Transverse colon (tissue), 4 donors: ENCODE measurements at regions not wholly inside any gene's neighbourhood (a gene's known extent, or its start where the extent isn't known, plus 50 kb on each side); places are given as distances from the start of the nearest gene placed in this dataset.

Source experiments
- DNase-seq: peaks from one replicate; pipeline ENCODE4 v3.0.0-alpha.2; 2019
- H3K27ac ChIP-seq, 4 donors: fragments of 200-600 bp; sonication (generic); 2 replicates each; pipeline ENCODE4 v1.5.1; 2016 to 2018; ENCODE audit warnings: inconsistent platforms in 4 of 4
- H3K27me3 ChIP-seq: fragments of 200-600 bp; sonication (generic); 2 replicates; pipeline ENCODE4 v1.5.1; 2017; ENCODE audit warnings: inconsistent platforms
- H3K36me3 ChIP-seq, 4 donors: fragments of 200-600 bp; sonication (generic); 2 replicates each; pipeline ENCODE4 v1.5.1; 2017 to 2019; ENCODE audit warnings: inconsistent platforms in 4 of 4
- H3K4me1 ChIP-seq, 4 donors: fragments of 200-600 bp; sonication (generic); 2 replicates each; pipeline ENCODE4 v1.5.1; 2017 to 2020; ENCODE audit warnings: inconsistent platforms in 4 of 4
- H3K4me3 ChIP-seq, 4 donors: fragments of 200-600 bp; sonication (generic); 1 replicate in 1 of 4; 2 replicates in 3 of 4; pipeline versions ENCODE4 v1.5.1 to v1.6.1; 2017 to 2019; ENCODE audit warnings: inconsistent platforms in 4 of 4
- H3K9me3 ChIP-seq, 2 donors: fragments of 200-600 bp; sonication (generic); 2 replicates each; pipeline ENCODE4 v1.5.1; 2017 to 2019; ENCODE audit warnings: inconsistent platforms in 2 of 2
- EP300 ChIP-seq: sonication (generic); formaldehyde crosslinking; IDR thresholded peaks from one replicate; pipeline ENCODE4 v1.6.1; 2017; ENCODE audit warnings: antibody characterized with exemption, low read depth
- POLR2A ChIP-seq: fragments of 450-650 bp; IDR thresholded peaks from one replicate; pipeline ENCODE4 v1.6.1; 2016; ENCODE audit warnings: antibody characterized with exemption, mild to moderate bottlenecking, moderate library complexity
- POLR2AphosphoS5 ChIP-seq, 3 donors: sonication (generic); formaldehyde crosslinking; IDR thresholded peaks; one replicate each; pipeline ENCODE4 v1.6.1; 2016; ENCODE audit warnings: antibody characterized with exemption in 3 of 3
- WGBS, 2 donors: methylation state at CpG; one replicate each; pipeline ENCODE4 v1.1.5; 2018; ENCODE audit warnings: low coverage in 1 of 2; 5-methylcytosine and 5-hydroxymethylcytosine counted together
- in situ Hi-C, 4 donors: fragments of 200-750 bp; cut with MboI; loops; one replicate each; pipeline versions ENCODE4 v1.15.0 to v1.15.1; 2017; ENCODE audit warnings: low sequenced_read_pairs in 3 of 4, low pct_ligation_motif_present in 1 of 4, low pct_unique_long_range_greater_than_20kb in 1 of 4
- intact Hi-C: fragments of 100-400 bp; cut with DNase I; formaldehyde crosslinking; loops from one replicate; pipeline ENCODE4 v1.15.1; 2023; ENCODE audit warnings: low total_unique reads
- small RNA-seq, 4 donors: library from RNA; depleted of rRNA; stranded (forward); fragments of <200 nt; gene quantifications; one replicate each; pipeline ENCODE3, GENCODE V24; 2016
- TF ChIP-seq, protein P1 (sequence below), 5 experiments: fragments of 200-600 bp in 3 of 5; fragments of 450-650 bp in 2 of 5; sonication (generic) in 3 of 5; IDR thresholded peaks; 1 replicate in 2 of 5; 2 replicates in 3 of 5; pipeline ENCODE4 v1.5.1; 2016 to 2017; ENCODE audit warnings: antibody characterized with exemption in 5 of 5, inconsistent platforms in 3 of 5, mild to moderate bottlenecking in 2 of 5, moderate library complexity in 1 of 5

DNA sequence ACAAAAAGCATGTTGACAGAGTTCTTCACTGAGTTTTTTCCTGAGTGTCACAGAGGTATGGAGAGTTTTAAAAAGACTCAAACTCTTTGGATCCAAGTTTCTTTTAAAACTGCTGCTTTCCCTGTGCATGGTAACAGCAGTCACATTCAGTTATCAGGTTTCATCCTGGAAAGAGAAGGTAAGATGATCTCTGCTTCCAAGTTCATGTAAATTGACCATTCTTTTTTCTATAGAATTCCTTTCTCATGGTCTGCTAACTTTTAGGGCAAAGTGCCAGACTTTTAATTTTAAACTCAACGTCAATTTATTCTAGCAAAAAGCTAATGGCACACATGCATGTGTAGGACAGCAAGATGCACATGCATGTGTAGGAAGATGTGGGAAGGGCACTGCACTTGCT lies 52.5 kb upstream of the PRLR start:
- H3K36me3 ChIP-seq = no peaks in the 10 kb centered on the region
- 53 to 89% methylated on average over 1 of the region's 1 CpG for WGBS, 2 donors

GRCh38 chr5:35281613-35282012 lies 51.3 kb upstream of the PRLR start:
- Histone ChIP-seq H3K27ac (no peak overlapping the region), H3K4me1 (no peaks in the 10 kb centered on the region), H3K4me3 (no peak overlapping the region), H3K9me3 (peaks cover 0 to 5% of the 10 kb centered on the region in 2 donors), H3K27me3 (no peaks in the 10 kb centered on the region), H3K36me3 (no peaks in the 10 kb centered on the region)
- in situ Hi-C loops (no loop called here), intact Hi-C loops (loop anchor here (1.0 kb wide), 1 partner anchor 42 kb away; no protein-coding TSS in a partner anchor)
- 17 to 70% methylated on average over 1 to 2 of the region's 2 CpGs for WGBS, 2 donors
- DNase-seq = no peak
- TF ChIP-seq, protein P1, sequence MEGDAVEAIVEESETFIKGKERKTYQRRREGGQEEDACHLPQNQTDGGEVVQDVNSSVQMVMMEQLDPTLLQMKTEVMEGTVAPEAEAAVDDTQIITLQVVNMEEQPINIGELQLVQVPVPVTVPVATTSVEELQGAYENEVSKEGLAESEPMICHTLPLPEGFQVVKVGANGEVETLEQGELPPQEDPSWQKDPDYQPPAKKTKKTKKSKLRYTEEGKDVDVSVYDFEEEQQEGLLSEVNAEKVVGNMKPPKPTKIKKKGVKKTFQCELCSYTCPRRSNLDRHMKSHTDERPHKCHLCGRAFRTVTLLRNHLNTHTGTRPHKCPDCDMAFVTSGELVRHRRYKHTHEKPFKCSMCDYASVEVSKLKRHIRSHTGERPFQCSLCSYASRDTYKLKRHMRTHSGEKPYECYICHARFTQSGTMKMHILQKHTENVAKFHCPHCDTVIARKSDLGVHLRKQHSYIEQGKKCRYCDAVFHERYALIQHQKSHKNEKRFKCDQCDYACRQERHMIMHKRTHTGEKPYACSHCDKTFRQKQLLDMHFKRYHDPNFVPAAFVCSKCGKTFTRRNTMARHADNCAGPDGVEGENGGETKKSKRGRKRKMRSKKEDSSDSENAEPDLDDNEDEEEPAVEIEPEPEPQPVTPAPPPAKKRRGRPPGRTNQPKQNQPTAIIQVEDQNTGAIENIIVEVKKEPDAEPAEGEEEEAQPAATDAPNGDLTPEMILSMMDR (IDR thresholded peaks at IDR 0.05) = no peak

More for the DNA sequence above, 52.5 kb upstream of the PRLR start:
- DNase-seq = no peak
- Histone ChIP-seq H3K27ac (no peak overlapping the region), H3K4me1 (no peaks in the 10 kb centered on the region), H3K4me3 (no peak overlapping the region), H3K9me3 (peaks cover 0 to 5% of the 10 kb centered on the region in 2 donors), H3K27me3 (no peaks in the 10 kb centered on the region)
- TF ChIP-seq POLR2A = no peak
- TF ChIP-seq, protein P1 (IDR thresholded peaks at IDR 0.05) = no peak
- TF ChIP-seq POLR2AphosphoS5 (IDR thresholded peaks at IDR 0.05) = no peak
- TF ChIP-seq EP300 = no peak
- intact Hi-C loops (no loop called here), in situ Hi-C loops (no loop called here)

Small RNA genes in the stretch of these regions (small RNA-seq; reads per million reads assigned to genes)
- gene RF00012 = 0 reads per million in 4 donors
